ENCODE measurements at regions not wholly inside any gene's neighbourhood (a gene's known extent, or its start where the extent isn't known, plus 50 kb on each side); places are given as distances from the start of the nearest gene placed in this dataset.

GRCh38 chr6:144715344-144715743 lies 430.2 kb downstream of the UTRN start:
- Histone ChIP-seq H2AFZ (ENCODE audit: low read length) (no peak overlapping the region), H3K9ac (ENCODE audit: extremely low read depth, insufficient read length, low read length) (no peak overlapping the region), H2BK15ac (ENCODE audit: low read depth, low read length) (no peak overlapping the region), H3K18ac (ENCODE audit: insufficient read length, low read depth, low read length) (no peak overlapping the region), H4K20me1 (ENCODE audit: control insufficient read depth, insufficient read depth, insufficient read length) (no peaks in the 10 kb centered on the region), H3K4ac (ENCODE audit: low read depth, low read length) (no peak overlapping the region), H3K9me3 (ENCODE audit: control insufficient read depth, low read depth, low read length) (no peaks in the 10 kb centered on the region), H2BK5ac (ENCODE audit: insufficient read length, low read length) (no peak overlapping the region), H3K4me1 (ENCODE audit: insufficient read depth, low read length) (no peaks in the 10 kb centered on the region), H3K14ac (ENCODE audit: insufficient read depth, low read length) (no peak overlapping the region), H2AK5ac (ENCODE audit: insufficient read length, low read length) (no peak overlapping the region), H2BK20ac (ENCODE audit: low read depth, low read length, poor library complexity, severe bottlenecking) (no peak overlapping the region), H4K5ac (ENCODE audit: insufficient read length, low read depth, low read length) (no peak overlapping the region), H3T11ph (ENCODE audit: low read length) (no peak overlapping the region), H3K27me3 (ENCODE audit: insufficient read depth, low read length) (no peaks in the 10 kb centered on the region), H2BK12ac (ENCODE audit: insufficient read length, low read depth, low read length) (no peak overlapping the region), H3K4me2 (ENCODE audit: insufficient read depth, insufficient read length, low read length) (no peak overlapping the region), H3K79me1 (ENCODE audit: insufficient read depth, low read depth, low read length, poor library complexity, severe bottlenecking) (no peaks in the 10 kb centered on the region), H3K23ac (ENCODE audit: insufficient read length, low read depth, low read length) (no peak overlapping the region), H4K8ac (replicated peaks; ENCODE audit: insufficient read length, low read depth, low read length) (no peak overlapping the region), H3K27ac (ENCODE audit: insufficient read length, low read depth, low read length) (no peak overlapping the region), H3K79me2 (ENCODE audit: insufficient read depth, low read length) (no peaks in the 10 kb centered on the region), H4K91ac (ENCODE audit: insufficient read length, low read depth, low read length) (no peak overlapping the region), H2BK120ac (ENCODE audit: low read depth, low read length, poor library complexity, severe bottlenecking) (no peak overlapping the region), H3K23me2 (ENCODE audit: insufficient read length, low read depth, low read length, poor library complexity, severe bottlenecking) (no peaks in the 10 kb centered on the region), H3K56ac (ENCODE audit: insufficient read length, low read depth, low read length) (no peak overlapping the region)
- Mint-ChIP-seq H3K9me3 (no peaks in the 10 kb centered on the region), H3K36me3 (ENCODE audit: insufficient read depth in 1 of 3, low read depth in 3 of 3) (peaks cover 0 to 4% (median 0%) of the 10 kb centered on the region in 3 experiments; a peak in 1 of 7 replicates), H3K4me3 (no peak overlapping the region), H3K4me1 (peaks cover 14 to 24% of the 10 kb centered on the region in 2 experiments), H3K27ac (peak overlapping the region in 2 of 3 experiments; percentile 62 to 95; a peak in 4 of 7 replicates), H3K27me3 (ENCODE audit: low read depth) (no peaks in the 10 kb centered on the region)
- no peak for TF ChIP-seq CTCF (conservative IDR thresholded peaks at IDR 0.05)
- no CpG with 5 or more reads among the region's 2 CpGs for WGBS (ENCODE audit: extremely low coverage, insufficient read length, low lambda C conversion rate)
- DNase-seq = no peak

Data from H9 (cell line).